PFSK-1 (cell line): ENCODE measurements at regions not wholly inside any gene's neighbourhood (a gene's known extent, or its start where the extent isn't known, plus 50 kb on each side); places are given as distances from the start of the nearest gene placed in this dataset.

ENCODE experiments used
- FOXP2 ChIP-seq: optimal IDR thresholded peaks from 2 replicates; pipeline ENCODE3; 2011; ENCODE audit warnings: borderline replicate concordance, control low read depth, inconsistent platforms; ENCODE audit not compliant: insufficient read depth; ENCODE audit errors: extremely low read length, extremely low read depth
- POLR2AphosphoS5 ChIP-seq: IDR thresholded peaks from 2 replicates; pipeline ENCODE4 v1.6.1; 2012; ENCODE audit warnings: low read depth, mild to moderate bottlenecking, control low read depth, low read length, moderate library complexity
- SIN3A ChIP-seq: IDR thresholded peaks from 2 replicates; pipeline ENCODE4 v1.6.1; 2012; ENCODE audit warnings: mild to moderate bottlenecking, low read length, moderate library complexity, borderline replicate concordance; ENCODE audit not compliant: insufficient read depth
- TAF1 ChIP-seq: IDR thresholded peaks from 2 replicates; pipeline ENCODE4 v1.6.1; 2012; ENCODE audit warnings: low read length, control low read depth, borderline replicate concordance; ENCODE audit not compliant: insufficient read depth
- TF ChIP-seq, protein P1 (sequence below), 2 experiments: IDR thresholded peaks; 2 replicates each; pipeline versions ENCODE4 v1.6.1 to v1.8.0; 2011 to 2012; ENCODE audit warnings: low read depth in 2 of 2, low read length in 2 of 2, control low read depth in 1 of 2, inconsistent platforms in 1 of 2, mild to moderate bottlenecking in 1 of 2, moderate library complexity in 1 of 2; ENCODE audit not compliant: insufficient read depth in 1 of 2

- TF ChIP-seq FOXP2 (no peak), SIN3A (no peak), TAF1 (no peak), POLR2AphosphoS5 (no peak)
- TF ChIP-seq, protein P1, sequence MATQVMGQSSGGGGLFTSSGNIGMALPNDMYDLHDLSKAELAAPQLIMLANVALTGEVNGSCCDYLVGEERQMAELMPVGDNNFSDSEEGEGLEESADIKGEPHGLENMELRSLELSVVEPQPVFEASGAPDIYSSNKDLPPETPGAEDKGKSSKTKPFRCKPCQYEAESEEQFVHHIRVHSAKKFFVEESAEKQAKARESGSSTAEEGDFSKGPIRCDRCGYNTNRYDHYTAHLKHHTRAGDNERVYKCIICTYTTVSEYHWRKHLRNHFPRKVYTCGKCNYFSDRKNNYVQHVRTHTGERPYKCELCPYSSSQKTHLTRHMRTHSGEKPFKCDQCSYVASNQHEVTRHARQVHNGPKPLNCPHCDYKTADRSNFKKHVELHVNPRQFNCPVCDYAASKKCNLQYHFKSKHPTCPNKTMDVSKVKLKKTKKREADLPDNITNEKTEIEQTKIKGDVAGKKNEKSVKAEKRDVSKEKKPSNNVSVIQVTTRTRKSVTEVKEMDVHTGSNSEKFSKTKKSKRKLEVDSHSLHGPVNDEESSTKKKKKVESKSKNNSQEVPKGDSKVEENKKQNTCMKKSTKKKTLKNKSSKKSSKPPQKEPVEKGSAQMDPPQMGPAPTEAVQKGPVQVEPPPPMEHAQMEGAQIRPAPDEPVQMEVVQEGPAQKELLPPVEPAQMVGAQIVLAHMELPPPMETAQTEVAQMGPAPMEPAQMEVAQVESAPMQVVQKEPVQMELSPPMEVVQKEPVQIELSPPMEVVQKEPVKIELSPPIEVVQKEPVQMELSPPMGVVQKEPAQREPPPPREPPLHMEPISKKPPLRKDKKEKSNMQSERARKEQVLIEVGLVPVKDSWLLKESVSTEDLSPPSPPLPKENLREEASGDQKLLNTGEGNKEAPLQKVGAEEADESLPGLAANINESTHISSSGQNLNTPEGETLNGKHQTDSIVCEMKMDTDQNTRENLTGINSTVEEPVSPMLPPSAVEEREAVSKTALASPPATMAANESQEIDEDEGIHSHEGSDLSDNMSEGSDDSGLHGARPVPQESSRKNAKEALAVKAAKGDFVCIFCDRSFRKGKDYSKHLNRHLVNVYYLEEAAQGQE (IDR thresholded peaks at IDR 0.05; ENCODE audit: insufficient read depth in 1 of 2, low read depth in 2 of 2, low read length in 2 of 2): no peak
Measured at GRCh38 chr17:79371984-79372383, 238.9 kb downstream of the RBFOX3 start.

DNA sequence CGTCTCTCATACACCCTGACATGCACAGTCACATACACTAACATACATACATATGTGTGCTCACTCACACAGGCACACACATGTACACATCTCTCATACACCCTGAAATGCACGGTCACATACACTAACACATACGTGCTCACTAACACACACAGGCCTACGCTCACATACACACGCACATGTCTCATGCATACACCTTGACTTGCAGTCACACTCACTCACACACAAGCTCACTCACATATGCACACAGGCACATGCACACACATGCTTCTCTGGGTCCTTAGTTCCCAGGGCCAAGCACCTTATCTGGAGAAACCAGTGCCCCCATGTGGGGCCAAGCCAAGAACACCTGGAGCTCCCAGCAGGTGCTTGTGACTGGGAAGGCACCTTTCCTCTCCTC, 240.3 kb downstream of the RBFOX3 start:
- TF ChIP-seq SIN3A: no peak
- no peak for TF ChIP-seq FOXP2

GRCh38 chr17:79370126-79370525, 240.7 kb downstream of the RBFOX3 start:
- TF ChIP-seq FOXP2: no peak
- no peak for TF ChIP-seq POLR2AphosphoS5
- TF ChIP-seq SIN3A: no peak
- TF ChIP-seq TAF1: no peak
- TF ChIP-seq, protein P1 (IDR thresholded peaks at IDR 0.05; ENCODE audit: insufficient read depth in 1 of 2, low read depth in 2 of 2, low read length in 2 of 2): no peak

GRCh38 chr17:79369532-79369931, 241.3 kb downstream of the RBFOX3 start:
- no peak for TF ChIP-seq POLR2AphosphoS5
- TF ChIP-seq FOXP2: no peak
- TF ChIP-seq, protein P1 (IDR thresholded peaks at IDR 0.05; ENCODE audit: insufficient read depth in 1 of 2, low read depth in 2 of 2, low read length in 2 of 2): no peak
- TF ChIP-seq SIN3A: no peak
- no peak for TF ChIP-seq TAF1

DNA sequence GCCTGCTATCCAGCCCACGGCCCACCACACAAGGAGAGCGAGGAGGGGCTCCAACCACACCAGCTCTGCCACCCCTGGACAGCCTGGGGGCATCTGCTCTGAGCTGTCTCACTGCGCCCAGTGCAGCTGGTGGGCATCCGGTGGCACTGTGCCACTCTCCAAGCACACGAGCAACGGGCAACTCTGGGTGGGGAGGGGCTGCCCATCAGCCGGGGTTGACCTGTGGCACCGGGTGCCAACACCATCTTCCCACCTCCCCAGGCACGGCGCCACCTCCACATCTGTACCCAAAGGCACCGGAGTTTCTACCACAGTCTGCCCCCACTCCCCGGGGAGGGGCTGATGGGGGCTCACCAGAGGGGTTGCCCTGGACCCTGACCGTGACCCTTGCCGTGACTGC, 241.8 kb downstream of the RBFOX3 start:
- TF ChIP-seq, protein P1 (IDR thresholded peaks at IDR 0.05; ENCODE audit: insufficient read depth in 1 of 2, low read depth in 2 of 2, low read length in 2 of 2): no peak
- TF ChIP-seq POLR2AphosphoS5 (no peak), TAF1 (no peak), FOXP2 (no peak), SIN3A (no peak)
